Neural cell (in vitro differentiated cells): ENCODE measurements at regions not wholly inside any gene's neighbourhood (a gene's known extent, or its start where the extent isn't known, plus 50 kb on each side); places are given as distances from the start of the nearest gene placed in this dataset.

ENCODE experiments used
- EZH2 ChIP-seq: fragments of 200-600, 300-800 bp; shearing (Covaris generic), sonication (generic); IDR thresholded peaks from 2 replicates; pipeline ENCODE4 v1.6.1; 2014; ENCODE audit warnings: antibody characterized with exemption, low read length, borderline replicate concordance, mild to moderate bottlenecking; ENCODE audit not compliant: insufficient read depth, poor library complexity, severe bottlenecking
- MXI1 ChIP-seq: fragments of 450-650 bp; conservative IDR thresholded peaks from 2 replicates; pipeline ENCODE4 v1.6.1; 2014; ENCODE audit warnings: antibody characterized with exemption, mild to moderate bottlenecking; ENCODE audit not compliant: poor library complexity, severe bottlenecking
- RAD21 ChIP-seq: fragments of 450-650 bp; conservative IDR thresholded peaks from 2 replicates; pipeline ENCODE4 v1.6.1; 2014; ENCODE audit warnings: antibody characterized with exemption, mild to moderate bottlenecking, moderate library complexity
- SMC3 ChIP-seq: fragments of 450-650 bp; conservative IDR thresholded peaks from 2 replicates; pipeline ENCODE4 v1.6.1; 2014; ENCODE audit warnings: antibody characterized with exemption, mild to moderate bottlenecking, moderate library complexity; ENCODE audit not compliant: poor library complexity
- TF ChIP-seq, protein P1 (sequence below): fragments of 450-650 bp; IDR thresholded peaks from 2 replicates; pipeline ENCODE4 v1.5.1; 2014; ENCODE audit warnings: antibody characterized with exemption, mild to moderate bottlenecking, moderate library complexity; ENCODE audit not compliant: poor library complexity, severe bottlenecking

DNA sequence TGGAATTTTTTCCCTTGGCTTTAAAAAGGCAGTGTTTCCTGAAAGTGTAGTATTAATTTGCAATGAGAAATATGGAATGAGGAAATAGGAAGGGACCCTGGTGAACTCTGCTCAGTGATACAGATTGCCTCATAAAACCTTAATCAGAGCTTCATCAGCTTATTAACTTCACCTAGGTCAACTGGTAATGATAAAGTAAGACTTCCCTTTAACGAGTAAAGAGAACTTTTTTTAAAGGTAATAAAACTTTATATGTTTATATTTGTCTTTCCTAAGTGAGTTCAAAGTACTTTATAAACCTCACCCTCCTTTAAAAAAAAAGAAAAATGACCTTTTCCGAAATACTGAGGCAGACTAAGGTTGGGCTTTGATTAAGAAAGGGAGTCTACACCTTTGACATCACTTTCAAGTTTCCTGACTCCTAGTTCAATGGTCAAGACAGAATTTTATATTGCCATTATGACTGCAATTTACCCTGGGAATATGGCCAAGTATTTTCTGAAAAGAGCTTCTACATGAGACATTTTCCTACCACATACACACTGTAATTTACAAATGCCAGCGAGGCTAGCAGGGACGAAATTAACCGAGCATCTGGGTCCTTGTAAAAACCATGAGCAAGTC lies 706.3 kb upstream of the TENM3 start:
- no peak for TF ChIP-seq MXI1
- TF ChIP-seq, protein P1, sequence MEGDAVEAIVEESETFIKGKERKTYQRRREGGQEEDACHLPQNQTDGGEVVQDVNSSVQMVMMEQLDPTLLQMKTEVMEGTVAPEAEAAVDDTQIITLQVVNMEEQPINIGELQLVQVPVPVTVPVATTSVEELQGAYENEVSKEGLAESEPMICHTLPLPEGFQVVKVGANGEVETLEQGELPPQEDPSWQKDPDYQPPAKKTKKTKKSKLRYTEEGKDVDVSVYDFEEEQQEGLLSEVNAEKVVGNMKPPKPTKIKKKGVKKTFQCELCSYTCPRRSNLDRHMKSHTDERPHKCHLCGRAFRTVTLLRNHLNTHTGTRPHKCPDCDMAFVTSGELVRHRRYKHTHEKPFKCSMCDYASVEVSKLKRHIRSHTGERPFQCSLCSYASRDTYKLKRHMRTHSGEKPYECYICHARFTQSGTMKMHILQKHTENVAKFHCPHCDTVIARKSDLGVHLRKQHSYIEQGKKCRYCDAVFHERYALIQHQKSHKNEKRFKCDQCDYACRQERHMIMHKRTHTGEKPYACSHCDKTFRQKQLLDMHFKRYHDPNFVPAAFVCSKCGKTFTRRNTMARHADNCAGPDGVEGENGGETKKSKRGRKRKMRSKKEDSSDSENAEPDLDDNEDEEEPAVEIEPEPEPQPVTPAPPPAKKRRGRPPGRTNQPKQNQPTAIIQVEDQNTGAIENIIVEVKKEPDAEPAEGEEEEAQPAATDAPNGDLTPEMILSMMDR: no peak
- no peak for TF ChIP-seq EZH2
- TF ChIP-seq SMC3: no peak
- TF ChIP-seq RAD21: no peak
